HT-29 (cell line): ENCODE measurements at regions not wholly inside any gene's neighbourhood (a gene's known extent, or its start where the extent isn't known, plus 50 kb on each side); places are given as distances from the start of the nearest gene placed in this dataset.
"Not testable (repeated sequence)": the region's sequence is repeated elsewhere in the genome, so short reads cannot be mapped to it uniquely, and the experiment has no call there.

Experiments
- DNase-seq: peaks from one replicate; pipeline ENCODE4 v3.0.0-alpha.2; 2015; ENCODE audit warnings: low spot score

DNA sequence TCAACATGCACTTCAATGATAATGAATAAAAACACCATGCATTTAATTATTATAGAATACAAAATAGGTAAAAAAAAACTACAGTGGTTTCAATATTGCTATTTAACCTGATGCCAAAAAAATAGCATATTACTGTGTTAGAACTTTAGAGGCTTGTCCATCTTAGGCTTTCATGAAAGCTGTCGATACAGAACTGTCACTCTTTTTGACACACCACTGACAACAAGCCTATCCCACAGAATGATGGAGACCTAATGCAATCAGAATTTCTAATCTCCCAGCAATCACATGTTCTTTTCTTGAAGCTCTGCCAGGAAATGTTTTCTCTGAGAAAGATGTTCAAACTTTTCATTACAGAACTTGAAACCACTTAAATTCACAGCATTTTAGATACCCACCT lies 490.3 kb upstream of the EPHA6 start:
- DNase-seq = no peak

DNA sequence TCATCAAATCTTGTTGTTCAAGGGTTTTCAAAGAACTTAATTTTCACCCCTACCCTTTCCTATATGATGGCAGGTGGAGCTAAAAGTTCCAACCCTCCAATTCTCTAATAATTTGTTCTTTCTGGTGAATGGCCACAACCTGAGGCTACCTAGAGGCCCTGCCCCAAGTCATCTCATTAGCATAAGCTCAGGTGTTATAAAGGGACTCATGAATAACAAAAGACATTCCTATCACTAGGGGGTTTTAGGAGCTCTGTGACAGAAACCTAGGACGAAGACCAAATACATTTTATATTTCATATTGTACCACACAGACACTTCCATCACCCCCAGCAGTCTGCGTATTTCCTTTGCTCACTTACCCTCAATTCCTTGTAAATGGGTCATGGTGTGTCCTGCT lies 483.6 kb upstream of the EPHA6 start:
- DNase-seq = no peak

DNA sequence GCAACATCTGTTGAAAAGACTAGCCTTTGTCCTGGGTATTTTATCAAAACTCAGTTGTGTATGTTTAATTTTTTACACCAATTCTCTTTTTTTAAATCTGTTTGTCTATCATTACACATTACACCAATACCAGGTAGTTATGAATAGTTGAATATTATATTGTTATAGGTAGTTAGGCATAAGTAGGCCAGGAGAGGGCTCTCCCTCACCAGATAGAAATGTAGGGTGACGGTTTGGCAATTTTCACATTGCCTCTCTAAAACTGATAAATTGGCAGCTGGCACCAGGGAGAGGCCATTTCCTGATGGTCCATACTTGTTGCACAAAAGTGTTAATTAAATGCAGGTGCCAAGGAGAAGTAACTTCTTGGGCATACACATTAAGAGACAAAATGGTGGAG lies 483.1 kb upstream of the EPHA6 start:
- DNase-seq = peak; percentile 61

DNA sequence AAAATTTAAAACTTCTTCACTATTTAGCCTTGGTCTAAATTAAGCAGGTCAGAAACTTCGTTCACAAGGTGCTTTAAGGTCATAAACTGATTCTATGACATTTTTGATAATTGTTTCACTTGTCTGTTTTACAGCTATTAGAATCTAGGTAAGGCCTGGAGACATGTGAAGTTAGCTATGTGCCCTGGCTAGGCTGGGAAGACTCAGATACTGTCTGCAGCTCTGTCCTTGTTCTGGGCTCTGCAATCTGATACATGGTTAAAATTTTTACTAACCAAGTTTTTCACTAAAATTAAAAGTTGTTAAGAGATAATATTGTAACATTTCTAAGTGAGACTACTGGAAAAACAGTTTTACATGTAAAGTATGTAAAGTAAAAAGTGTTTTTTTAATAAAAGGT lies 479.6 kb upstream of the EPHA6 start:
- no peak for DNase-seq

DNA sequence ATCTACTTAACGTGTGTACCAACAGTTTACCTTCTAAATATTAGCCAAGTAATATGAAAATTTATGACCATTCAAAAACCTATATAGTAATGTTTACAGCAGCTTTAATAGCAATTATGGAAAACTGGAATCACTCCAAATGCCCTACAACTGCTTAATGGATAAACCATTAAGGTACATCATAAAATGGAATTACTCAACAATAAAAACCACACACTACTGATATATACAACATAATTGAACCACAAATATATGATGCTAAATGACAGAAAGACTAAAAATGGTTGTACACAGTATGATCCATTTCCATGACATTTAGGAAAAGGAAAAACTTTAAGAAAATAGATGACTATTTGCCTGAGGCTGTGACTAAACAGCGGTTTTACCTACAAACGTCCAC lies 467.1 kb upstream of the EPHA6 start:
- DNase-seq = peak; percentile 58

DNA sequence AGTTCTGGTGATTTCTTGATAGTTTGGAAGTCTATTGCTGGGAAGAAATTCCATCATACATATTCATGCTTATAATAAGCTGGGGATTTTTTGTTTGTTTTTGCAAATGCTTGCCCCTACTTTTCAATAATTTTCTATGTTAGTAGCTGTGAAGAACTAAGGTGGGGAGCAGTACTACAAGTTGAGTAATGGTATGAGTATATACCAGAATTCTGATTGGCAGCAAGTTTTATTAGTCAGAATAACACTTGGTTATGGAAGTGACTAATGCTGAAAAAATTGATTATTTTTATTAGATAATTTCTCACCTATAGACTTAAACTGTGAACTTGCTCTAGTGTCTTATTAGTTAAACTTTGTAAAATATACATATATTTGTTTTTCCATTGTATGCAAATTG lies 462.8 kb upstream of the EPHA6 start:
- DNase-seq = not testable (repeated sequence)

DNA sequence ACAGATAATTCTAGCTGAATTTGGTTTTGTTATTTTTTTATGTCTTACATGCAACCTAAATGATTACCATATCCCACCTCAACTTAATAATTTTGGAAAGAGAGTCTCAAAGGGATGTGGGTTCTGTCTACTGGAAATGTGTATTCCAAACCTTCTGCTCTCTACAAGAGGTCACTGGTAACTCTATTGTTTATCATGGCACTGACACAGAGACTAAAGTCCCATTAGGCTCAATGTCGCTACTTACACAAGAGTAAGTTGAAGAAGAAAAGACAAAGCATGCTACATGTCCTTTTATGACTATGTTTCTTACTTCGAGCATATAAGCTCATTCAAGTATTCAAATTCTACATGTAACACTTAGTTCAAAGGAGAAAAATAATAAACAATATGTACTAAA lies 460.3 kb upstream of the EPHA6 start:
- no peak for DNase-seq

DNA sequence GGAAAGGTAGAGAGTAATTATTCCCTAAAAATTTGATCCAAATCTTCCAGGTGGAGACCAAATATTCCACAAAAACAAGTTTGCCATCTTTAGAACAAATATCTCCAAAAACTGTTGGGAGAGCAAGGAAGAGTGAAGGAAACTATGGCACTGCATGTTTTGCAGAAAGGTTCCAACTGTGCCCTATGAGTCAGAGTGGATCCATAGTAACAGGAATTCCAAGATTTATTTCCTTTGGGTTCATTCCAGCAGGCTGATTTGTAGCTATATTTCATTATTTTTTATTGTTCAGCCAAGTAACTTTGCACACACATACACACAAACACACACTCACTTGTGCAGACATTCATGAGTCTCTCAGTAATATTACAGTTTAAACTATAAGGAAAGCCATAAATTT lies 459.7 kb upstream of the EPHA6 start:
- DNase-seq = peak; percentile 55

DNA sequence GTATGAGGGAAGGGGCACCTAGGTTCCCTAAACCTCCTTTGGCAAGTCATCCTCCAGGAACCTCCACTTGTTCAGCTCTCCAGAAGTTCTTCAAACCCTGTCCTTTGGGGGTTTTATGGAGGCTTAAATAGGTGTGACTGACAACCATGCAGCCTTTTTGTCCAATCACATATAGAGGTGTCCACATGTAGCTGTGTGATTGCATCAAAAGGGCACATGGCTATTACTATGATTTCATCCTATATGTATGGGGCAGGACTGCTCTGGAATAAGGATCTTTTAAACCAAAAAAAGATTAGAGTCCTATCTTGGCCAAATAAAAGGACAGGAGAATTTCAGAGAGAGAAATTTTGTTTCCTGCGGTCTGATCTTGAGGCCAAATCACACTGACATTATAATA lies 453.2 kb upstream of the EPHA6 start:
- no peak for DNase-seq

DNA sequence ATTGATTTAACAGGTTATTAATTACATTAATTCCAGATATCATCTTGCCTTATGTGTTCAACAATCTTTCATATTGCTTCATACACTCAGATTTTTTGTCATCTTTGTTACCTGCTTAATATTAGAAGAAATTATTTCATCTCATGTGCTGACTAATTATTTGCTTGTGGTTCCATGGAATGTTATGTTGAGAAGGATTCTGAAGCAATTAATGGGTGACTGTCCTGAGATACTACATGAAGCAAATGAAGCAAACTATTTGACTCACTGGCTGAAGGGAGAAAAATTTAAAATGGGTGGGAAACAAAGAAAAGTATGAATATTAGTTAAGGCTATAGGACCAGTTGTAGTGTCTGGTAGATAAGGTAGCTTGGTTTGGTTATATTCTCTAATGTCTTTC lies 443.8 kb upstream of the EPHA6 start:
- DNase-seq = no peak

DNA sequence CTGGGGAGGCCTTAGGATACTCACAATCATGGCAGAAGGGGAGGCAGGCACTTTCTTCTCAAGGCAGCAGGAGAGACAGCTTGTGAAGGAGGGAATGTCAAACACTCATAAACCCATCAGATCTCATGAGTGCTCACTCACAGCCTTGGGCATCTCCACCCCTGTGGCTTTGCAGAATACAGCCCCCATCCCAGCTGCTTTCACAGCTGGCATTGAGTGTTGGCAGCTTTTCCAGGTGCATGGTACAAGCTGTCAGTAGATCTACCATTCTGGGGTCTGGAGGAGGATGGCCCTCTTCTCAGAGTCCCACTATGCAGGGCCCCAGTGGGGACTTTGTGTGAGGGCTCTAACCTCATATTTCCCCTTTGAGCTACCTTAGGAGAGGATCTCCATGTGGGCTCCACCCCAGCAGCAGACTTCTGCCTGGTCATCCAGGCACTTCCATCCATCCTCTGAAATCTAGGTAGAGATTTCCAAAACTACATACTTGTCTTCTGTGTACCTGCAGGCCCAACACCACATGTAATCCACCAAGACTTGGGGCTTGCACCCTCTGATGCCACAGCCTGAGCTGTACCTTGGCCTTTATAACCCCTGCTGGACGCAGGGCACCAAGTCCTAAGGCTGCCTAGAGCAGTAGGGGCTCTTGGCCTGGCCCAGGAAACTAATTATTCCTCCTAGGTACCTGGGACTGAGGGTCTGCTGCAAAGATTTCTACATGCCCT lies 404.2 kb upstream of the EPHA6 start:
- DNase-seq = no peak

DNA sequence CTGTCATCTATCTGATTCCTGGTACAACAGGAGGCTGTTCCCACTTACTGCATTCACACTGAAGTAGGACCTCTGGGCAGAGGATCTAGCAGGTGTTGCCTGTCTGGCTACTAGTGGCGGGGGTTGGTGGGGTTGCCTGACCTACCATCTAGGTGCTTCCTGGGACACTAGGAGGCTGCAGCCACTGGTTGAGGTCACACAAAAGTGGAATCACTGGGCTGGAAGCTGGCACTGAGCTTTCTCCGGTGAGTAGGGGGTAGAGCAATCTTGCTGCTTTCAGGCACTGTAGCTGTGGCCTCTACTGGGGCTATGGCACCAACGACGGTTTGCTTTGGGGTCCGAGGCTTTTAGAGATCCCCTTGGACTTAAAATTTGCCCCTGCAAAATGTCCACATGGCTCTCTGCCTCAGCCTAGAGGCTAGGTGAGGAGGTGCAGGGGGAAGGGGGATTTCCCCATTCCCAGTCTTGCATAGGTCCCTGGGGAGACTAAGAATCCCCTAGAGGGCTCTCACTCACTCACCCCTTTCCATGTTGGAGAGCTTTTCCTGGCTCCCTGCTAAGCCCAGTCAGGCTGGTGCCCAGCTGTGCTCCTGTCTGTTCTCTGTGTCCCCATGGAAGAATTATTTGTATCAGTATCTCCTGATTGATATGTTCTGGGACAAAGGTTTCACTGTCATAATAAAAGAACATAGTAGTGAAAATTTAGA lies 397.7 kb upstream of the EPHA6 start:
- DNase-seq = no peak

DNA sequence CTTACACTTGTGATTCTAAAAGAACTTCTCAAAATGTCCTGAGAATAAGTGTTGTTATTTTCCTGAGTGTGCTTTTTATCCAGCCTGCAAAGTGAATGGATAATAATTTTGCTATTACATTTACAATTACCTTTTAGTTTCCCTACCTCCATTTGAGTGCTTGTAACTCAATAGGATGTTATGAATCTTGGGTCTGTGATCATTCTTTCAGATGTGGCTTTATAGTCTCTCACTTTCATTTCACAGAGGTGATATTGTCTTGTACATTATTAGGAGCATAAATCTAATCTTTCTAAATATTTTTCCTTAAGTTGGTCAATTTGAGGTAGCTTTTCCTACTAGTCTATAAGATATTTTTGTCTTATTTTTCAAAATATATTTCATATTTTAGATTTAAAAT lies 386.3 kb upstream of the EPHA6 start:
- DNase-seq = no peak

DNA sequence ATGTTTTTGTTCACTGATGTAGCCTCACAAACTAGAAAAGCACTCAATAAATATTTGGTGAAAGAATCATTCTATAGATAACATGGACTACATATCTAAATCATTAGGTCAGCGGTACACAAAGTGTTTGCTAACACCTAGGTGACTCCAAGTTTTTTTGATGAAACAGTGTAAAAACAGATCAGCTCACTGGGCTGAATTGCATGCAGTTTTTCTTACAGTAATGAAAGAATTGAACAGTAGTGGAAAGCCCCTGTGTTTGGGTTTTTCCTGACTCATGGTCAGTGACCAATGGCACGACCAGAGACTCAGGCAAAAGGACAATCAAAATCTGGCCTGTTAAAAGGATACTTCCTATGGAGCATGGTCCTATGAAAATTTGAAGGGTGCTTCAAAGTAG lies 384.3 kb upstream of the EPHA6 start:
- no peak for DNase-seq

DNA sequence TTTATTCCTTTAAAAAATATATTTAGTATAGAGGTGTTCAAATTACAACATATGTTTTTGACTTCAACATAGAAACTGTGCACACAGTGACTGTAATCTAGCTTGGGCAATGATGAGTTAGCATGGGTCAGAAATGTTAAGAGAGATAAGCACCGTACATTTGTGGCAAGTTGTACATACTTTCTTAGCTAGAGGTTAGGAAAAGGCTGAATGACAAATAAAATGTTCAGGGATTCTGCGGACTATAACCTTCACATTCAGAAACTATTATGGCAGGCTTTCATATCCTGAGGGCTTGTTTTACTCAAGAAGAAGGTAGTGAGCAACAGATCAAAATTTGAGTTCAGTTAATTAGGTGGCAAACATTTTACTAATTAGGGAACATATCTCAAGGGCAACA lies 379.7 kb upstream of the EPHA6 start:
- no peak for DNase-seq

DNA sequence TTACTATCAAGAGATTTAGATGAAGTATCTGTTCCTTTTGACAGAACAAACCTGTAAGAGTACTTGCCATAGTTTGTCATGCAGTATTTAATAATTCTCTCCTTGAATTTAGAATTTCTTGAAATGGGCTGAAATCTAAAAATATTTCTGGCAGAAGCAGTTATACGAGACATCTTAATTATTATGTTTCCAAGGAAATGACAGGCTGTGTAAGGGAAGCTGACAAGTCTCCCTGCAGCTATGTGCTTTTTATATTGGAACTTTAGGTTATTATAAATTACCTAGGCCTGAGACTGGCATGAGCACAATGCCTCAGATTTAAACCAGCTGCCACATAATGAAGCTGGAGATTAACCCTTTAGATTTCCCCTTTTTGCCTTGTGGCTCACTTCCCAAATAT lies 365.0 kb upstream of the EPHA6 start:
- no peak for DNase-seq

DNA sequence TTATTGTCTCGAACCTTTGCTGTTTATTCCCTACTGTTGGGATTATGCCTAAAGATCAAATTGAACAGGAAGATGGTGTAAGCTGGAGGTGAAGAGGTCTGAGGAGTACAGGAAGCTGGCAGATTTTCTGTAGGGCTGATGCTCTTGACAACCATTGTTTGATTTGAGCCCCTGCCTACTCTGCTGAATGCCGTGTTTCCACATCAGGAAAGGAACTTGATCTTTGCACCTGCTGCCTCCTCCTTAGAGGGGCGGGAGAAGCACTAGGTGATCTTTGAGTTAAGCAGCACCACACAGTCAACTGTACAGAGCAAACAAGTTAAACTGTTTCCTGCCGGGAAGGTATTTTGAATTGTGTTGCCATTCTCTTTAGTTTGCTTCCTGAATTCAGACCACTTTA lies 364.6 kb upstream of the EPHA6 start:
- peak; percentile 58 for DNase-seq

DNA sequence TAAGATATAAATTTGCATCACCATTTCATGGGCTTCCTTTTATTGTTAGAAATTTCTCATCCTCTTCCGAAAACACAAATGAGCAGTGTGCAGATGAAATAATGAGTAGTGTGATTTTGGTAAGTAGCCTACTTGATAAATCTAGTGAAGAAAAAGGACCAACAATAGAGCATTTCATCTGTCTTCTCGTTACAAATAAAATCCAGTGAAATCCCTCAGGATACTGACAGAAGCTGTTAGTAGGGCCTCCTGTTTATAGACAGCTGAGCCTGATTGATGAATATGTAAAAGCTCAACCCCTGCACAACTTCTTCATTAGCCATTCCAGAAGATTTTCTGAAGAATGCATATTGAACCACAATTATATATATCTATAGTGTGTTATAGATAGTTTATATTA lies 363.7 kb upstream of the EPHA6 start:
- DNase-seq = no peak

DNA sequence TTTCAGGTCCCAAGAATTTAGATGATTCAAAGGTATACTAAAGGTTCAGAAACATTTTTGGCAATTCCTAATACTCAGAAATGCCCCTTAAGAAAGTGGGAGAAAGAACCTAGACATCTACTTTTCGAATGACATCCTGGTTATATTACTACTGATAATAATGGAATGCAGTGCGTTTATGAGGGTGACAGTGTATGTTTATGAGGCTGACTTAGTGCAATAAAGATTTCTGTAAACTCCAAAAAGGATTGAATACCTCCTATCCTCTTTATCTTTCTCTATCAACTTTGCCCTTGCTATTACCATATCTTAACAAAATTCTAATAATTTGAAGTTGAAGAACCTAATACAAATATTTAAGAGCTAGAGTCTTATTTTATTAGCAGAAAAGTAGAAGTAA lies 348.9 kb upstream of the EPHA6 start:
- DNase-seq = no peak

DNA sequence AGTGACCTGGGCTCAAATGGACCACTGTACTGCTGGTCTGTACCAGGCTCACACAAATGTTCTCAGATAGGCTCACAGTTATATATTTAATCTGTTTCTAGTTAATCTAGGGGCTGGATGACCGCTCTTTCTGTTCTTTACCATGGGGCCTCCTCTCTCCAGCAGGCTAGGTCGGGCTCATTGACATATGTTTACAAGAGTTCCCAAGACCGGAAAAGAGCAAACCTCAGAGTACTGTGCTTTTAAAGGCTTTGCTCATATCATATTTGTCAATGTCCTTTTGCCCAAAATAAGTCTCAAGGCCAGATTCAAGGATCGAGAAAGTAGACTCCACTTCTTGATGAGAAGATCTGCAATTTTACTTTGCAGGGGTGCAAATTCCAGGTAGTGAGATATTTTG lies 348.0 kb upstream of the EPHA6 start:
- no peak for DNase-seq

DNA sequence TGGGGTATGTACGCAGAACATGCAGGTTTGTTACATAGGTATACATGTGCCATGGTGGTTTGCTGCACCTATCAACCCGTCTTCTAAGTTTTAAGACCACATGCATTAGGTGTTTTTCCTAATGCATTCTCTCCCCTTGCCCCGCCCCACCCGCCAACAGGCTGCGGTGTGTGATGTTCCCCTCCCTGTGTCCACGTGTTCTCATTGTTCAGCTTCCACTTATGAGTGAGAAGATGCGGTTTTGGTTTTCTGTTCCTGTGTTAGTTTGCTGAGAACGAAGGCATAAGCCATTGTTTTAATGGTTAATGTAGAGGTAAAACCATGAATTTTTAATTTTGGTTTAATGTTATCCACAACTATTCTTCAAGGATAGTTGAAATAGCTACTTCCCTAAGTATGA lies 346.8 kb upstream of the EPHA6 start:
- no peak for DNase-seq

DNA sequence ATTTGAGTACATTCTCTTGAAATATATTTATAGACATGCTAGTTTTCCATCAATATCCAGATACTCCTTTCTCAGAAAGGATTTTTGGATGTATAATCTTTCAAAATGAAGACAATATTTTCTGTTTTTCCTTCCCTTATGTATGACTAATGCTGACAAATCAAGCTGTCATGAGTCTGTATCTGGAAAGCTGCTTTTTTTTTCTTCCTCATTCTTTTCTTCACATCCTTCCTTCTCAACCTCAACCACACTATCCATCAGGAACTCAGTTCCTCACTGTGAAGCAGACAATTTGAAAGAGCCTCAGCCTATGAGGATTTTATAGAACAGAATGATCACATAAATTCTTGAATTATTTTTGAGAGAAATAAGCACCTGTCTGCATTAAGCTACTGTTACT lies 335.9 kb upstream of the EPHA6 start:
- DNase-seq = no peak

DNA sequence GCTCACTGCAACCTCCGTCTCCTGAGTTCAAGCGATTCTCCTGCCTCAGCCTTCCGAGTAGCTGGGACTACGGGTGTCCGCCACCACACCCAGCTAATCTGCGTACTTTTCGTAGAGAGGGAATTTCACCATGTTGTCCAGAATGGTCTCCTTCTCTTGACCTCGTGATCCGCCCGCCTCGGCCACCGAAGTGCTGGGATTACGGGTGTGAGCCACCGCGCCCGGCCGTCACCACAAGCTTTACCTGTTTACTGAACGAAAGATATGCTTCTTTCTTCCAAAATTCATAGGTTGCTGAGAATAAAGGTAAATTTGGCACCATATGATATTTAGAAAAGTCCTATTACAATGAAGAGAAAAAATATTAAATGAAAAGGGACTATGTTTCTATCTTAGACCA lies 333.5 kb upstream of the EPHA6 start:
- no peak for DNase-seq

DNA sequence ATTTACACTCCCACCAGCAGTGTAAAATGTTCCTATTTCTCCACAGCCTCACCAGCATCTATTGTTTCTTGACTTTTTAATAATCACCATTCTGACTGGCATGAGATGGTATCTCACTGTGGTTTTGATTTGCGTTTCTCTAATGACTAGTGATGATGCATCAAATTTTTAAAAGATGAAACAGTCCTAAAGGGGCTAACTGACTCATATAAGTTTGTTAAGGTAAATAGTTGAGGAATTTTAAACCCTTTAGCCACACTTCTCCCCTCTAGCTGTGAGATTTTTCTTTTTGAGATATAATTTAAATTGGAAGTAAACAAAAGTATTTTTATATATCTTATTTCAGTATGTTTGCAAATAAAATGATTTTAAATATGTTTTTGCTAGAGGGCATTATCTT lies 331.2 kb upstream of the EPHA6 start:
- DNase-seq = not testable (repeated sequence)
